ENCODE measurements at regions not wholly inside any gene's neighbourhood (a gene's known extent, or its start where the extent isn't known, plus 50 kb on each side); places are given as distances from the start of the nearest gene placed in this dataset.

- no peak for DNase-seq (ENCODE audit: low read depth in 1 of 2, low spot score in 1 of 2)
- TF ChIP-seq CTCF (IDR thresholded peaks at IDR 0.05; ENCODE audit: insufficient read depth, low read length) (no peak), REST (IDR thresholded peaks at IDR 0.05; ENCODE audit: insufficient replicate concordance, low read depth) (no peak), SPI1 (IDR thresholded peaks at IDR 0.05; ENCODE audit: borderline replicate concordance, low read depth) (no peak), GABPA (IDR thresholded peaks at IDR 0.05; ENCODE audit: low read depth) (no peak), POLR2AphosphoS5 (IDR thresholded peaks at IDR 0.05; ENCODE audit: low read depth) (no peak)
- Histone ChIP-seq H3K27ac (replicated peaks) (no peak overlapping the region), H3K27me3 (ENCODE audit: insufficient read depth, poor library complexity, severe bottlenecking) (no peaks in the 10 kb centered on the region), H3K4me3 (replicated peaks; ENCODE audit: insufficient read depth, low read length) (no peak overlapping the region)
Observed at GRCh38 chr6:81252231-81252630, 500.2 kb downstream of the TENT5A start.

GRCh38 chr6:81246200-81246599, 506.3 kb downstream of the TENT5A start:
- TF ChIP-seq SPI1 (IDR thresholded peaks at IDR 0.05; ENCODE audit: borderline replicate concordance, low read depth), result no peak
- no peak for TF ChIP-seq REST (IDR thresholded peaks at IDR 0.05; ENCODE audit: insufficient replicate concordance, low read depth)
- no peak for TF ChIP-seq GABPA (IDR thresholded peaks at IDR 0.05; ENCODE audit: low read depth)
- TF ChIP-seq CTCF (IDR thresholded peaks at IDR 0.05; ENCODE audit: insufficient read depth, low read length), result no peak
- no peak for TF ChIP-seq POLR2AphosphoS5 (IDR thresholded peaks at IDR 0.05; ENCODE audit: low read depth)
- no peak for DNase-seq (ENCODE audit: low read depth in 1 of 2, low spot score in 1 of 2)
- H3K27ac ChIP-seq (replicated peaks), result no peak overlapping the region
- no peak overlapping the region for H3K4me3 ChIP-seq (replicated peaks; ENCODE audit: insufficient read depth, low read length)
- no peaks in the 10 kb centered on the region for H3K27me3 ChIP-seq (ENCODE audit: insufficient read depth, poor library complexity, severe bottlenecking)

- H3K27ac ChIP-seq (replicated peaks), result no peak overlapping the region
- TF ChIP-seq POLR2AphosphoS5 (IDR thresholded peaks at IDR 0.05; ENCODE audit: low read depth) (no peak), REST (IDR thresholded peaks at IDR 0.05; ENCODE audit: insufficient replicate concordance, low read depth) (no peak), SPI1 (IDR thresholded peaks at IDR 0.05; ENCODE audit: borderline replicate concordance, low read depth) (no peak), GABPA (IDR thresholded peaks at IDR 0.05; ENCODE audit: low read depth) (no peak), CTCF (IDR thresholded peaks at IDR 0.05; ENCODE audit: insufficient read depth, low read length) (no peak)
- no peak overlapping the region for H3K4me3 ChIP-seq (replicated peaks; ENCODE audit: insufficient read depth, low read length)
- H3K27me3 ChIP-seq (ENCODE audit: insufficient read depth, poor library complexity, severe bottlenecking), result no peaks in the 10 kb centered on the region
- DNase-seq (ENCODE audit: low read depth in 1 of 2, low spot score in 1 of 2), result no peak
Observed at GRCh38 chr6:81242624-81243023, 509.9 kb downstream of the TENT5A start.

All from HL-60 (cell line).